HL-60 (cell line): ENCODE measurements at regions not wholly inside any gene's neighbourhood (a gene's known extent, or its start where the extent isn't known, plus 50 kb on each side); places are given as distances from the start of the nearest gene placed in this dataset.

Experiments used
- GABPA ChIP-seq: IDR thresholded peaks from 2 replicates; pipeline ENCODE4 v1.6.1; 2012; ENCODE audit warnings: low read depth
- POLR2AphosphoS5 ChIP-seq: IDR thresholded peaks from 2 replicates; pipeline ENCODE4 v1.6.1; 2012; ENCODE audit warnings: low read depth
- REST ChIP-seq: IDR thresholded peaks from 2 replicates; pipeline ENCODE4 v1.6.1; 2012; ENCODE audit warnings: low read depth; ENCODE audit not compliant: insufficient replicate concordance
- TF ChIP-seq, protein P1 (sequence below): IDR thresholded peaks from one replicate; pipeline ENCODE4 v1.5.1; 2011; ENCODE audit warnings: low read length, control low read depth, inconsistent platforms; ENCODE audit not compliant: insufficient read depth

- TF ChIP-seq, protein P1, sequence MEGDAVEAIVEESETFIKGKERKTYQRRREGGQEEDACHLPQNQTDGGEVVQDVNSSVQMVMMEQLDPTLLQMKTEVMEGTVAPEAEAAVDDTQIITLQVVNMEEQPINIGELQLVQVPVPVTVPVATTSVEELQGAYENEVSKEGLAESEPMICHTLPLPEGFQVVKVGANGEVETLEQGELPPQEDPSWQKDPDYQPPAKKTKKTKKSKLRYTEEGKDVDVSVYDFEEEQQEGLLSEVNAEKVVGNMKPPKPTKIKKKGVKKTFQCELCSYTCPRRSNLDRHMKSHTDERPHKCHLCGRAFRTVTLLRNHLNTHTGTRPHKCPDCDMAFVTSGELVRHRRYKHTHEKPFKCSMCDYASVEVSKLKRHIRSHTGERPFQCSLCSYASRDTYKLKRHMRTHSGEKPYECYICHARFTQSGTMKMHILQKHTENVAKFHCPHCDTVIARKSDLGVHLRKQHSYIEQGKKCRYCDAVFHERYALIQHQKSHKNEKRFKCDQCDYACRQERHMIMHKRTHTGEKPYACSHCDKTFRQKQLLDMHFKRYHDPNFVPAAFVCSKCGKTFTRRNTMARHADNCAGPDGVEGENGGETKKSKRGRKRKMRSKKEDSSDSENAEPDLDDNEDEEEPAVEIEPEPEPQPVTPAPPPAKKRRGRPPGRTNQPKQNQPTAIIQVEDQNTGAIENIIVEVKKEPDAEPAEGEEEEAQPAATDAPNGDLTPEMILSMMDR = no peak
- no peak for TF ChIP-seq REST
- no peak for TF ChIP-seq POLR2AphosphoS5
- no peak for TF ChIP-seq GABPA
Observed at GRCh38 chr3:35987386-35987785, 348.1 kb downstream of the ARPP21 start.
